Cardiac muscle cell (in vitro differentiated cells and primary cell): ENCODE measurements at regions not wholly inside any gene's neighbourhood (a gene's known extent, or its start where the extent isn't known, plus 50 kb on each side); places are given as distances from the start of the nearest gene placed in this dataset.

Experiments
- DNase-seq, 2 donors: peaks; one replicate each; pipeline versions ENCODE4 v3.0.0 to v3.0.0-alpha.2; 2010 to 2017; ENCODE audit warnings: low read depth in 1 of 2, low spot score in 1 of 2
- H3K27ac ChIP-seq: fragments of 200-600 bp; sonication (generic); 2 replicates; pipeline ENCODE4 v1.5.1; 2016
- H3K27me3 ChIP-seq: fragments of 200-600 bp; sonication (generic); 2 replicates; pipeline ENCODE4 v1.6.0; 2016; ENCODE audit warnings: control low read depth
- H3K36me3 ChIP-seq: fragments of 200-600 bp; sonication (generic); 2 replicates; pipeline ENCODE4 v1.5.1; 2016; ENCODE audit warnings: control low read depth
- H3K4me1 ChIP-seq: fragments of 200-600 bp; sonication (generic); 2 replicates; pipeline ENCODE4 v1.8.1; 2017; ENCODE audit warnings: low read depth, mild to moderate bottlenecking, mixed run types
- H3K4me3 ChIP-seq: fragments of 200-600 bp; sonication (generic); 2 replicates; pipeline ENCODE4 v1.5.1; 2016; ENCODE audit warnings: mild to moderate bottlenecking
- H3K9me3 ChIP-seq: fragments of 200-600 bp; sonication (generic); 2 replicates; pipeline ENCODE4 v1.5.1; 2017; ENCODE audit warnings: low read depth, mild to moderate bottlenecking, control low read depth
- TF ChIP-seq, protein P1 (sequence below): IDR thresholded peaks from 2 replicates; pipeline ENCODE4 v1.5.1; 2012; ENCODE audit warnings: low read depth, mild to moderate bottlenecking, low read length

DNA sequence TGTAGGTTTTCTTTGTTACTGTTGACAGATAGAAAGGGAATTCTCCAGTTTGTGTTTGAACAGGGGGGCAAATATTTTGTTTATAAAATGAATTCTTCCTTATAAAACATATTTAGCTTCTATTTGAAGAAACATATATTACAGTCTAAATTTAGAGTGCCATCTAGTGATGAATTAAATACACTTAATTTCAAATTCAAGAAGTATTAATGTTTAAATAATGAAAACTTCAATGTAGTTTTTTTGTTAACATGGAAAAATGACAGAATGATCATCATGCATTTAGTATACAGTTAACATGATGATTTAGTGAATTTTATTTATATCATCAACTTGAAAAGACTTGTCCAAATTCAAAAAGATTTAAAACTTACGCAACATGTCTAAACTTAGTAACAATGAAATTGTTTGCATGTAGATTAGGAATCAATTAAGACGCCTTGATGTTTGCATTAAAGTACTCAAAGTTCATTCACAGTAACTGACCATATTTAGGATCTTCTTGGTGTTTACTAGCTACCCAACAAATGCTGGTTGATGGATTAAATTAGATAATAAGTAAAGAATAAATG is 765.9 kb upstream of the SLITRK1 start:
- Histone ChIP-seq H3K9me3 (no peaks in the 10 kb centered on the region), H3K4me1 (no peaks in the 10 kb centered on the region)
- TF ChIP-seq, protein P1, sequence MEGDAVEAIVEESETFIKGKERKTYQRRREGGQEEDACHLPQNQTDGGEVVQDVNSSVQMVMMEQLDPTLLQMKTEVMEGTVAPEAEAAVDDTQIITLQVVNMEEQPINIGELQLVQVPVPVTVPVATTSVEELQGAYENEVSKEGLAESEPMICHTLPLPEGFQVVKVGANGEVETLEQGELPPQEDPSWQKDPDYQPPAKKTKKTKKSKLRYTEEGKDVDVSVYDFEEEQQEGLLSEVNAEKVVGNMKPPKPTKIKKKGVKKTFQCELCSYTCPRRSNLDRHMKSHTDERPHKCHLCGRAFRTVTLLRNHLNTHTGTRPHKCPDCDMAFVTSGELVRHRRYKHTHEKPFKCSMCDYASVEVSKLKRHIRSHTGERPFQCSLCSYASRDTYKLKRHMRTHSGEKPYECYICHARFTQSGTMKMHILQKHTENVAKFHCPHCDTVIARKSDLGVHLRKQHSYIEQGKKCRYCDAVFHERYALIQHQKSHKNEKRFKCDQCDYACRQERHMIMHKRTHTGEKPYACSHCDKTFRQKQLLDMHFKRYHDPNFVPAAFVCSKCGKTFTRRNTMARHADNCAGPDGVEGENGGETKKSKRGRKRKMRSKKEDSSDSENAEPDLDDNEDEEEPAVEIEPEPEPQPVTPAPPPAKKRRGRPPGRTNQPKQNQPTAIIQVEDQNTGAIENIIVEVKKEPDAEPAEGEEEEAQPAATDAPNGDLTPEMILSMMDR = peak; percentile 23

DNA sequence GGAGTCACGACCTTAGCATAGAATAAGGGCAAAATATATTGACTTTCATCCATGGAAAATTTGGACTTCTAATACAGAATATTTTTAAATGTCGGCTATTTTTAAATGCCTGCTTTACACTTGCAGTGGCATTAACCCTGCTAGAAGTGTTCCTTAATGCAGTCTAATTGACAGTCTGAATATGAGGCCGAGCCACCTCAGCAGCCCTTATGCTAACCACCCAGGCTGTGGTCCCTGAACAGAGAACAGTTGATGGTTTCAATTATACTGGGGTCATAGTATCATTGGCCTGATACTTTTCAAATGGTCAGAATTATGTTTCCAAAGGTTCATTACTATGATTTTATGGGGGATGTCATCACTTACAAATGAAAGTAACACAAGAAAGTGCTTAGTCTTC is 764.7 kb upstream of the SLITRK1 start:
- H3K27ac ChIP-seq = no peak overlapping the region
- no peaks in the 10 kb centered on the region for H3K4me1 ChIP-seq
- H3K27me3 ChIP-seq = no peaks in the 10 kb centered on the region
- no peak overlapping the region for H3K4me3 ChIP-seq
- no peak for DNase-seq
- no peaks in the 10 kb centered on the region for H3K36me3 ChIP-seq
- TF ChIP-seq, protein P1 = no peak
- H3K9me3 ChIP-seq = no peaks in the 10 kb centered on the region

More for the DNA sequence above, 765.9 kb upstream of the SLITRK1 start:
- H3K27ac ChIP-seq = no peak overlapping the region
- peak in 1 of 2 donors; percentile 8 for DNase-seq
- H3K36me3 ChIP-seq = no peaks in the 10 kb centered on the region
- no peak overlapping the region for H3K4me3 ChIP-seq
- no peaks in the 10 kb centered on the region for H3K27me3 ChIP-seq

DNA sequence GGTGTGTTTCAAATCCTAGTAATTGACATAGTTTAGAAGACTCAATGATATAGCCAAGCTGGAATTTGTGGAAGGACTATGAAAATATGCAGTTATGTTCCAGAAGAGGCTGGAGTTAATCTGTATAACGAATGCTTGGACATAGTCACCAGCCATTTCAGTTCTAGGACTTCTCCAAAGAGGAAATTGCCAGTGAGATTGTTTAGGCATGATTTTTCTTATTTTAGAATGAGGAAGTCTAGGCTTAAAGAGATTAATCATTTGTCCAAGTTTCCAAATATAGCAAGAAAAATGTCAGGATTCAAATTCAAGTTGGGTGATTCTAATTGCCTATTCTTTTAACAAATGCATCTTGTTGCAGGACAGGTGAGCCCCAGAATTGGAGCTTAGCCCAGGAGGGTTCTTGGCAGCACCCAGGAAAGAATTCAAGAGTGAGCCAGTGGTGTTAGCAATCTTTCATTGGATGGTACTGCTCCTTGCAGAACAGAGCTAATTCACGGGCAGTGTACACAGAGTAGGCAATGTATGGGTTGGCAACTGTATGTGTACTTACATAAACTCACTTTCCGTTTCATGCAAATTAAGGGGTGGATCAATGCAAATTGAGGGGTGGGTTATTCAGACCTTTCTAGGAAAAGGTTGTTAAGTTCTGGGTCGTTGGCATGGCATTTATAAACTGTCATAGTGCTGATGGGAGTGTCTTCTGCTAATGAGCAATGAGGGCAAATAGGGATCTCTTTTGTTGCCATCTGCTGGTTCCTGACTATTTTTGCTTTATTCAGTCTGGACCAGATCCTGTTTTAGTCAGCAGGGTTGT is 763.1 kb upstream of the SLITRK1 start:
- DNase-seq = no peak

DNA sequence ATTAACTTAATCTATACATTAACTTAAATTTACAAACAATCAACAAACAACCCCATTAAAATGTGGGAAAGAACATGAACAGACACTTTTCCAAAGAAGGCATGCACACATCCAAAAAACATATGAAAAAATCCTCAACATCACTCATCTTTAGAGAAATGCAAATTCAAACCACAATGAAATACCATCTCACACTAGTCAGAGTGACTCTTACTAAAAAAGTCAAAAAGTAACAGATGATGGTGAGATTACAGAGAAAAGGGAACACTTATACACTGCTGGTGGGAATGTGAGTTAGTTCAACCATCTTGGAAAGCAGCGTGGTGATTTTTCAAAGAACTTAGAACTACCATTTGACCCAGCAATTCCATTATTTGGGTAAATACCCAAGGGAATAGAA is 759.2 kb upstream of the SLITRK1 start:
- no peak for DNase-seq
- TF ChIP-seq, protein P1 = no peak
- no peaks in the 10 kb centered on the region for H3K4me1 ChIP-seq
- no peaks in the 10 kb centered on the region for H3K27me3 ChIP-seq
- H3K9me3 ChIP-seq = no peaks in the 10 kb centered on the region
- H3K36me3 ChIP-seq = no peaks in the 10 kb centered on the region
- H3K4me3 ChIP-seq = no peak overlapping the region
- H3K27ac ChIP-seq = no peak overlapping the region

More for the DNA sequence above, 763.1 kb upstream of the SLITRK1 start:
- no peaks in the 10 kb centered on the region for H3K4me1 ChIP-seq
- no peak overlapping the region for H3K27ac ChIP-seq
- TF ChIP-seq, protein P1 = no peak
- H3K27me3 ChIP-seq = no peaks in the 10 kb centered on the region
- H3K36me3 ChIP-seq = no peaks in the 10 kb centered on the region
- no peak overlapping the region for H3K4me3 ChIP-seq
- no peaks in the 10 kb centered on the region for H3K9me3 ChIP-seq

DNA sequence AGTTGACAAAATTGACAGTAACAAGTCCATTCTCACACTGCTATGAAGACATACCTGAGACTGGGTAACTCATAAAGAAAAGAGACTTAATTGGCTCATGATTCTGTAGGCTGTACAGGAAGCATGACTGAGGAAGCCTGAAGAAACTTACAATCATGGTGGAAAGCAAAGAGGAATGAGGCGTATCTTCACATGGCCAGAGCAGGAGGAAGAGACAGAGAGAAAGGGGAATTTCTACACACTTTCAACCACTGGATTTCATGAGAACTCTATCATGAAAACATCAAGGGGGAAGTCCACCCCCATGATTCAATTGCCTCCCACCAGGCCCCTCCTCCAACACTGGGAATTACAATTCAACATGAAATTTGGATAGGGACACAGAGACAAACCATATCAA is 758.4 kb upstream of the SLITRK1 start:
- DNase-seq = no peak
- H3K9me3 ChIP-seq = no peaks in the 10 kb centered on the region
- no peaks in the 10 kb centered on the region for H3K4me1 ChIP-seq
- TF ChIP-seq, protein P1 = no peak
- H3K27ac ChIP-seq = no peak overlapping the region
- H3K27me3 ChIP-seq = no peaks in the 10 kb centered on the region
- no peaks in the 10 kb centered on the region for H3K36me3 ChIP-seq
- no peak overlapping the region for H3K4me3 ChIP-seq
